ENCODE measurements at regions not wholly inside any gene's neighbourhood (a gene's known extent, or its start where the extent isn't known, plus 50 kb on each side); places are given as distances from the start of the nearest gene placed in this dataset.

GRCh38 chr4:160316036-160316435 lies 1213.2 kb downstream of the RAPGEF2 start:
- no peak overlapping the region for H2AFZ ChIP-seq (ENCODE audit: control insufficient read depth, low read length)
- H3K27me3 ChIP-seq (ENCODE audit: control insufficient read depth, extremely low read depth, insufficient read depth, low read length): no peaks in the 10 kb centered on the region
- H4K20me1 ChIP-seq (ENCODE audit: control insufficient read depth, extremely low read depth, insufficient read depth, low read length): no peaks in the 10 kb centered on the region
- H3K36me3 ChIP-seq (ENCODE audit: control insufficient read depth in 2 of 2, extremely low read depth in 1 of 2, insufficient read depth in 2 of 2, low read length in 2 of 2): no peaks in the 10 kb centered on the region
- no peaks in the 10 kb centered on the region for H3K4me1 ChIP-seq (ENCODE audit: control insufficient read depth, extremely low read depth, insufficient read depth, low read length)
- dilution Hi-C loops (cut with MboI; ENCODE audit: extremely low pct_ligation_motif_present, low sequenced_read_pairs): no loop called here
- H3K9me3 ChIP-seq (ENCODE audit: control insufficient read depth, low read depth, low read length): no peaks in the 10 kb centered on the region
- FAIRE-seq (no peak), DNase-seq (ENCODE audit: low read depth, low spot score) (no peak)
- no peak overlapping the region for H3K9ac ChIP-seq (ENCODE audit: control insufficient read depth, extremely low read depth, insufficient read depth, low read length)
- TF ChIP-seq EZH2 (IDR thresholded peaks at IDR 0.05; ENCODE audit: low read length): no peak
- TF ChIP-seq, protein P1, sequence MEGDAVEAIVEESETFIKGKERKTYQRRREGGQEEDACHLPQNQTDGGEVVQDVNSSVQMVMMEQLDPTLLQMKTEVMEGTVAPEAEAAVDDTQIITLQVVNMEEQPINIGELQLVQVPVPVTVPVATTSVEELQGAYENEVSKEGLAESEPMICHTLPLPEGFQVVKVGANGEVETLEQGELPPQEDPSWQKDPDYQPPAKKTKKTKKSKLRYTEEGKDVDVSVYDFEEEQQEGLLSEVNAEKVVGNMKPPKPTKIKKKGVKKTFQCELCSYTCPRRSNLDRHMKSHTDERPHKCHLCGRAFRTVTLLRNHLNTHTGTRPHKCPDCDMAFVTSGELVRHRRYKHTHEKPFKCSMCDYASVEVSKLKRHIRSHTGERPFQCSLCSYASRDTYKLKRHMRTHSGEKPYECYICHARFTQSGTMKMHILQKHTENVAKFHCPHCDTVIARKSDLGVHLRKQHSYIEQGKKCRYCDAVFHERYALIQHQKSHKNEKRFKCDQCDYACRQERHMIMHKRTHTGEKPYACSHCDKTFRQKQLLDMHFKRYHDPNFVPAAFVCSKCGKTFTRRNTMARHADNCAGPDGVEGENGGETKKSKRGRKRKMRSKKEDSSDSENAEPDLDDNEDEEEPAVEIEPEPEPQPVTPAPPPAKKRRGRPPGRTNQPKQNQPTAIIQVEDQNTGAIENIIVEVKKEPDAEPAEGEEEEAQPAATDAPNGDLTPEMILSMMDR (optimal IDR thresholded peaks at IDR 0.05 in 1 of 3, IDR thresholded peaks at IDR 0.05 in 1 of 3, conservative IDR thresholded peaks at IDR 0.05 in 1 of 3; ENCODE audit: extremely low read depth in 1 of 3, insufficient read depth in 2 of 3, low read length in 3 of 3): no peak
- H3K9me1 ChIP-seq (ENCODE audit: control insufficient read depth, extremely low read depth, insufficient read depth, low read length): no peaks in the 10 kb centered on the region
- H3K27ac ChIP-seq (ENCODE audit: control insufficient read depth, insufficient read depth, low read length): no peak overlapping the region
- no peaks in the 10 kb centered on the region for H3K79me2 ChIP-seq (ENCODE audit: control insufficient read depth, insufficient read depth, low read length)
- no peak overlapping the region for H3K4me2 ChIP-seq (ENCODE audit: control insufficient read depth, extremely low read depth, insufficient read depth, low read depth, low read length)
- no peak overlapping the region for H3K4me3 ChIP-seq (ENCODE audit: control insufficient read depth in 2 of 3, extremely low read depth in 1 of 3, insufficient read depth in 2 of 3, low read depth in 1 of 3, low read length in 3 of 3)

- H3K4me1 ChIP-seq (ENCODE audit: control insufficient read depth, extremely low read depth, insufficient read depth, low read length): no peaks in the 10 kb centered on the region
- FAIRE-seq (no peak), DNase-seq (ENCODE audit: low read depth, low spot score) (no peak)
- no peak overlapping the region for H3K4me2 ChIP-seq (ENCODE audit: control insufficient read depth, extremely low read depth, insufficient read depth, low read depth, low read length)
- dilution Hi-C loops (cut with MboI; ENCODE audit: extremely low pct_ligation_motif_present, low sequenced_read_pairs): no loop called here
- no peaks in the 10 kb centered on the region for H4K20me1 ChIP-seq (ENCODE audit: control insufficient read depth, extremely low read depth, insufficient read depth, low read length)
- H3K9me1 ChIP-seq (ENCODE audit: control insufficient read depth, extremely low read depth, insufficient read depth, low read length): no peaks in the 10 kb centered on the region
- H3K79me2 ChIP-seq (ENCODE audit: control insufficient read depth, insufficient read depth, low read length): no peaks in the 10 kb centered on the region
- no peak overlapping the region for H3K27ac ChIP-seq (ENCODE audit: control insufficient read depth, insufficient read depth, low read length)
- TF ChIP-seq, protein P1 (optimal IDR thresholded peaks at IDR 0.05 in 1 of 3, IDR thresholded peaks at IDR 0.05 in 1 of 3, conservative IDR thresholded peaks at IDR 0.05 in 1 of 3; ENCODE audit: extremely low read depth in 1 of 3, insufficient read depth in 2 of 3, low read length in 3 of 3): no peak
- TF ChIP-seq EZH2 (IDR thresholded peaks at IDR 0.05; ENCODE audit: low read length): no peak
- H3K36me3 ChIP-seq (ENCODE audit: control insufficient read depth in 2 of 2, extremely low read depth in 1 of 2, insufficient read depth in 2 of 2, low read length in 2 of 2): no peaks in the 10 kb centered on the region
- no peak overlapping the region for H2AFZ ChIP-seq (ENCODE audit: control insufficient read depth, low read length)
- H3K9me3 ChIP-seq (ENCODE audit: control insufficient read depth, low read depth, low read length): no peaks in the 10 kb centered on the region
- no peaks in the 10 kb centered on the region for H3K27me3 ChIP-seq (ENCODE audit: control insufficient read depth, extremely low read depth, insufficient read depth, low read length)
- H3K9ac ChIP-seq (ENCODE audit: control insufficient read depth, extremely low read depth, insufficient read depth, low read length): no peak overlapping the region
- no peak overlapping the region for H3K4me3 ChIP-seq (ENCODE audit: control insufficient read depth in 2 of 3, extremely low read depth in 1 of 3, insufficient read depth in 2 of 3, low read depth in 1 of 3, low read length in 3 of 3)
Observed at GRCh38 chr4:160318567-160319220, 1215.8 kb downstream of the RAPGEF2 start.

All from keratinocyte (primary cell).